Stimulated activated CD8-positive, alpha-beta memory T cell treated with anti-CD3 and anti-CD28 coated beads, Interleukin-4, amount 100 ng/mL, for 48 hours (primary cell): ENCODE measurements at regions not wholly inside any gene's neighbourhood (a gene's known extent, or its start where the extent isn't known, plus 50 kb on each side); places are given as distances from the start of the nearest gene placed in this dataset.

Experiments
- DNase-seq: peaks from one replicate; pipeline ENCODE4 v3.0.0-alpha.2; 2020

DNA sequence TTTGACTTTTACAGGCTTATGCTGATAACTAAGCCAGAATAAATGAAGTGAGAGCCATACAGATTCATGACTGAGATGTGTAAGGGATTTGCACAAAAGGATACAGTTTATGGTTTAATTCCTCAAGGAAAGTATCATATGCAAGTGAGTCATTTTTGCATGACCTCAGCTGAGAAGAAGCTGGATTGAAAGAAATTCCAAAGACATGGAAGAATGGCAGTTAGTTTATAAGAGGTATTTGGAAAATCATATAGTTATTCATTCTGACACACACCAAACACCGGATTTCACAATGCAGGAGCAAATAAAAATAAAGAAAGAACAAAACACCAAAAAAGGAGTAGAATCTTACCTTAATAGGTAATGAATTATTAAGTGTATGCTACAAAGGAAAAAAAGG lies 83.2 kb upstream of the RND3 start:
- DNase-seq: no peak

DNA sequence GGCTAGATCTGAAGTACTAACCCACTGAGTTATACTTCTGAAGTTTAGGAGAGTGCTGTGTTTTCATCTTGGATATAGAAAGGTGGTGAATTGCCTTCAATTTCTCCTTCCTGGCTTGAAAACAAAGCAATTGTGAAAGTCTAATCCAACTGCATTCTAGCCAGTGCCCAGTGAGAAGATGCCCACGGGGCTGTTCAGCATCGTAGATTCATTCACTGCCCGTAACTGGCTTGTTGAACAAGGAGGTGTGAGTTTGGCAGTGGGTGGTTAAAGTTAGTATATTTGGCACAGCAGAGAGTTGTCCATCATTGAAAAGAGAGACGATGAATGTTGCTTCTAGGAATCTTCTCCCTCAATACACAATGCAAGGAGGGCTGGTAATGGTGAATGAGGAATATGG lies 82.3 kb upstream of the RND3 start:
- DNase-seq: no peak

DNA sequence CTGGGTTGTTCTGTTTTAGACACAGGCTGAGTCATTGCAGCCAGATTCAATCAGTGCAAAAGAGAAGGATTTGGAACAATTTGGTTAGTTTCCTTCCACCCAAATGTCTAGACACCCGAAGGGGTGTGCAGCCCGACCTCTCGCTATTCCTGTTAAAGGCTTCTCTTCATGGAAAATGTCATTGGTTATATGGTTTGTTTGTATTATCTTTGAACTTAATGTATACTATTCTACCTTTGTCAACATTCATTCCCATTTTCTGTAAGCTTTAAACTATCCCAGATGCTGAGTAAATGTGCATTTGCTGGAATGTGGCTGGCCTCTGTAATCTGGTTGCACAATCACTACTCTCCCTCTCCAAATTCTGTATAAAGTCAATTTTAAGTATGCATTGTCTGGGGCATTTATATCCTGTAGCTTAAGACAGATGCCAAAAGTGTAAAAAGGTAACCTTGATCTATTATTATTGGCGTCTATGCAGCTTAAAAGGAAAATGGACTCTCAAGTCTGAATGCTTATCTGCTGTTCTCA lies 80.4 kb upstream of the RND3 start:
- no peak for DNase-seq

DNA sequence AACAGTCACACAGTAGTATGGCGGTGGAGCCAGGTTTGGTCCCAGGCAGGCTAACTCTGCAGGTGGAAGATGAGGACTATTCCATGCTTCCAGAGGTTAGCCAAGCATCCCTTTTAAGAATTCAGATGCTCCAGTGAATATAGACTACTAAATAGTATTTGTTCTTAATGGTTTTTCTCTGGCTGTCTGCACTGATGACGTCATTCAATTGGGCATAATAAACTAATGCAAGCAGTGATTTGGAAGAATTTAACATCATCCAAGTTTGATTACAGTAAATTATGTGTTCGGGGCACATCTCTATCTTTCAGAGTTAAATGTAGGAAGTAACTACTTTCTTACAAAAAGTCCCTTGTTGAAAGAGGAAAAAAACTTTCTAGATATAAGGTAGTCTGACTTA lies 78.8 kb upstream of the RND3 start:
- DNase-seq: no peak

DNA sequence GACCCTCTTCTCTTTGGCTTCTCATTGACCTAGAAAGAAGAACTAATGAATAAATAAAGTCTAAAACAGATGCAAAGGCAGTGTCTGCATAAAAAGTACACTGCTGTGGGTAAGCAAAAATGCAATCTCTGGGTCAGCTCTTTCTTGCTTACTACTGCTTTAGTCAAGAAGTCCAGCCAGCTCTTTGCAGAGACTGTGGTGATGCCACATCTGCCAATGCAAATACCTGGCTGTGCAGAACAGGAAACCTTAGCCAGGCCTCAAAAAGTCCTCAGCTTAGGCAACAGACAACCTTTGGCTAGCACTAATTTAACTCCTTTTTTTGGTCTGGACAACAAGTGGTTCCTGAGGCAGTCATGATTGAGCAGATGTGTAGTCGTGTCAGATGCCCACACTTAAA lies 73.6 kb upstream of the RND3 start:
- DNase-seq: no peak

DNA sequence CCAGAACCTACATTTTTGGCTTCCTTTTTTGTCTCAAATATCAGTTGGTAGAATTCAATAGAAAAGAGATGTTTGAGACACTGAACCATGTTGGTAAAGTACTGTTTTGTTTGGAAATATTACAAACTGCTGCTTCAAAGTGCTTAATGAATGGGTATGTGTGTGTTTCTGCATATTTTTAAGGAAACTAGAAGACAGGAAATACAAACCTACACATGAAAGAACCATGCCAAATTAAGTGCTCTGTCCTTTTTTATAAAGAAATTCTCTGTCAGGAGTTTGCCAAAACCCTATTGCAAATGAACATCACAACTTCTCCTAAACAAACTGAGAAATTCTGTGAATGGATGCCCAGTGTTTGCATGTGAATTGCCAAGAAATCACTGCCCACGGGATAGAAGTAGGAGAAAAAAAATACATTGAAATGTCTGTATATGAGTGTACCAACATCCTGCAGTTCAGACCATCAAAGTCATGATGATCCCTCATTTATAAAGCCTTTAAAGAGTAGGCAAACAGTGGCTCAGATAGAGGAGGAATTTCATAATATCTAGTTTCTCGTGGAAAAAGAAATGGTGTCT lies 69.6 kb upstream of the RND3 start:
- DNase-seq: no peak

DNA sequence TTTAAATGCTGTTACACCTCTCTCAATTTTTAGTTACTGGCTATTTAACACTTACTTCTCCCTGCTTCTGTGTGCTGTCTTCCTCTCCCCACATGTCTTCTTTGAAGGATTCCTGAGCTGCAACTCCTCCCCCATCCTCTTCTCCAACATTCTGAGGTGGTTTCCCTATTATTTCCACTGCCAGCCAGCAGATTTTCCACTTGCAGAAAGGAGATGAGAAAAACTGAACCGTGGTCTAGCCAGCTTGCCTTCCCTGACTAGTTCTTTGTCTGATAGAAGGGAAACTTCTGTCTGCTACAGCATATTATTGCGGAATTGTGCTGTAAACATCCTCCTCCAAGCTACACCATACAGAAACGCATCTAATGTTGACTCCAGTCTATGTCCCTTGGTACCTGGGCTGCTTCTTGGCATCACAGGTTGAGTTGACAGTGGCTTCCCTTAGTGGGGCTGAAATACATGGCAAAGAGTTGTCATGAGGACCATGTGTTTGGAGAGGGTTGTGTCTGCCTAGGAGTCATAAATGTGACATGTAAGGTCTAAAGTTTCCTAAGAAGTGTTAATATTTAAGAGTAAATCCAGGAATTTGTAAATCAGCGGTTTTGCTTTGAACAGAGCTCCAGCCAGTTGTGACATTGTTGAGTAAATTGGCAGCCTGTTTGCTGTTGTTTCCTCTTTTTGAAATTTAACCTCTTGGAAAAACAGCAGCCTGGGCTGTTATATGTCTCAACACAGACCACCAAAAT lies 68.3 kb upstream of the RND3 start:
- no peak for DNase-seq

DNA sequence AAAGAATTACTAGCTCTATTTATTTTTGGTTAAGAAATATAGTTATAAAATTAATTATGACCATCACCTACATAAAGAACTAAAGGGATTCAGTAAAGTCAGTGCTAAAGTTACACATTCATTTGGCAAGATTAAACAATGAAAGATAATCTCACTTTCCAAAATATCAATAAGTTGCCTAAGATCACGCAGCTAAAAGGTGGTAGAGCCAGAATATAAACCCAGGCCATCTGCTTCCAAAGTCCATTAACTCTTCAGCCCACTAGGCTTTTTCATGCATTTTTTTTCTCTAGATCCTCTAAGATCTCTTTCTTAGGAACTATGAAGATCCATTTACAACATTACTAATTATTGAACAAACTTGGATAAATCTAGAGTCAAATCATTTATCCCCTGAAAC lies 66.6 kb upstream of the RND3 start:
- DNase-seq: no peak

DNA sequence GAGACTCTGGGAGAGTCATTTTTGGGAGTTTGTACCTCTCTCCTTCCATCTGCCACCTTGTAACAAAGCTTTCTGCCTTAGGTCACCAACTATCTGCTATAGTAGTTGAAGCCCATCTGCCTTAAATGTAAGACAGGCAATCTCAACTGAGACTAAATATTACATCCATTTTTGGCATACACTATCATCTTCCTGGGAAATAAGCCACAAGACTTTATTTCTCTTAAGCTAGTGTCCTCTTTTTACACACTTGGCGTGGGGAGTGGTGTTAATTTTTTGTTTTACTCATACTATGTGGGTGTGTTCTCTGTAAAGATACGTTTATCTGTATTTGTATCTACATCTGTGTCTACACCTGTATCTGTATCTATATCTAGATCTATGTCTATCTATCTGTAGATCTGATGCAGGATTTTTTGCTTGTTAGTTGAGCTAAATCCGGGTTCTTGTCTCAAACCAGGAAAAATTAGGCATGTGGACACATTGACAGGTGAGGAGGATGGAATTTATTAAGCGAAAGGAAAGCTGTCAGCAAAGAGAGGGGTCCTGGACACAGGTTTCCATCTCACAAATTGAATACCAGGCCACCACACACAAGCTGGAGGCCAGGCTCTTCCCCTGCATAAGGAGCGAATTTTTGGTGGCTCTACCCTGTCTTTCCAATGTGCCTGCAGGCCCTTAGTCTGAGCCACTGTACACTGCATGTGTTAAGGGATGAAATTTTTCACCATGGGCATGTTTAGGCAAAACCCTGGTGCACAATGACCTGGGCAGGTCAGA lies 64.8 kb upstream of the RND3 start:
- no peak for DNase-seq

DNA sequence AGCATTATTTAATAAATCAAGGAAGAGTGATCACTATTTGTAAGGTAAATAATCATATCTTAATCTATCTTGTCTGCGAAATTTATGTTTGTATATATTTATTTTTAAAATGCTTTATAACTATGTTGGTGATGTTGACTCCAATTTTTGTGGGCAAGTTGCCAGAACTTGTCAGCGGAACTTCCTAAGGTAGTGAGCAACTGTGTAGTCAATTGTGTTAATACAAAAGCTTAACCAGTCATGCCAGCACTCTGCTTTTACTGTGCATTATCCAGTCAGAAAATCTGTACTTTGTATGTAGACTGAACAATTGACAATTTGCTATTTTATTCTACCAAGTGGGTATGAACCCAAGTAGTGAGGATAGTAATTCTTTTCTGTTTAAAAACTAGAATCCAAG lies 61.9 kb upstream of the RND3 start:
- DNase-seq: no peak

DNA sequence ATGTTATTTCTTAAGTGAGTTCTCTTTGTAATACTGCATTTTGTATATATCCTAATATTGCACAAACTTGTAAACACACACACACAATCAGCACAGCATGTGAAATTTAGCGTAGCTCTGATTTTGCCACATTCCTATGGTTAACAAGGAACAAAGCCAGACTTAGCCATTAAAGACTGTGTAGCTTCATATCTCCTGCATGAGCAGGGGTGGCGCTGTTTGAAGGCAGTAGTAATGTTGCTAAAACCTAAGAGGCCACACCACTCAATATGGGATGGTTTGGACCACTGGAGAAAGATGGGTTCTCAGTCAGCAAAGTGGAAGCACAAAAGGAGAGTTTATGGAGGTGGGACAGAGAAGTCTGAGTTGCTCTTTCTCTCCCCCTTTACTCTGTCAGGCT lies 61.1 kb upstream of the RND3 start:
- DNase-seq: no peak

DNA sequence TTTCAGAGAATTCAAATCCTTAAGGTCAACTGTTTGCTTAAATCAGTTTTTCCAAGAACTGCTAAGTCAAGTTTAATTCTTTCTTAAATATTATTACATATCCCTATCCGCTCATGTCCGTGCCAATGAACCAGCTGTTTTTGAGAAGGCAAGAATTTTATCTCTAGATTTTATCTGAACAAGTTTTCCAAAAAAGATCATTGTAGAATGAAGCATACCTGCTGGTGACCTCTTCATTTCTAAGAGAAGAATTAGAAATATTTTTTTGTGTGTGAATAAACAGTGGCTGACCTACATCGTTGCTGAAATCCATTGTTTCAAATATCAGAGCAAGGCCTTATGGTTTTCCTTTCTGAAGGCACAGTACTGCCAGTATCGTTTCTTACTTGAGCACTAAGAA lies 58.4 kb upstream of the RND3 start:
- no peak for DNase-seq

DNA sequence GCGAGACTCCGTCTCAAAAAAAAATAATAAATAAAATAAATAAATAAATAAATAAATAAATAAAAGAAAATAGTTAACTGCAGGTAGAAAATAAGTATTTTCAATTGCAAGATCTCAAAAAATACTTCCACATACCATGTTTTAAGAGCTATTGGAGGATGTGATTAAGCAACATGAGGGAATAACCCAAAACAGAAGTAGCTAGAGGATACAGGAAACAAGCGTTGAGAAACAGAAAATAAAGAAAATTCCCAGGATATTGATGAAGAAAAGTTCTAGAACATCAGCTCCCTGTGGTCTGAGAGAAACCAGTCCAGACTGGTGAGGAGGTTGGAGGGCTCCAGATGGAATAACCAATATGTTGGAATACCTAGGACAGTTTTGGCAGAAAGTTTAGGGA lies 57.3 kb upstream of the RND3 start:
- DNase-seq: no peak

DNA sequence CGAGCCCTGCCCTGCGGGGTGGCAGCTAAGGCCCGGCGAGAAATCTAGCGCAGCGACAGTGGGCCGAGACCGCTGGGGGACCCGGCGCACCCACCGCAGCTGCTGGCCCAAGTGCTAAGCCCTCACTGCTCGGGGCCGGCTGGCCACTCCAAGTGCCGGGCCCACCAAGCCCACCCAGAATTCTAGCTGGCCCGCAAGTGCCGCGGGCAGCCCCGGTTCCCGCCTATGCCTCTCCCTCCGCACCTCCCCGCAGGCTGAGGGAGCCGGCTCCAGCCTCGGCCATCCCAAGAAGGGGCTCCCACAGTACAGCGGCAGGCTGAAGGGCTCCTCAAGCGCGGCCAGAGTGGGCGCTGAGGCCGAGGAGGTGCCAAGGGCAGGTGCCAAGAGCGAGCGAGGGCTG lies 55.2 kb upstream of the RND3 start:
- DNase-seq: no peak

DNA sequence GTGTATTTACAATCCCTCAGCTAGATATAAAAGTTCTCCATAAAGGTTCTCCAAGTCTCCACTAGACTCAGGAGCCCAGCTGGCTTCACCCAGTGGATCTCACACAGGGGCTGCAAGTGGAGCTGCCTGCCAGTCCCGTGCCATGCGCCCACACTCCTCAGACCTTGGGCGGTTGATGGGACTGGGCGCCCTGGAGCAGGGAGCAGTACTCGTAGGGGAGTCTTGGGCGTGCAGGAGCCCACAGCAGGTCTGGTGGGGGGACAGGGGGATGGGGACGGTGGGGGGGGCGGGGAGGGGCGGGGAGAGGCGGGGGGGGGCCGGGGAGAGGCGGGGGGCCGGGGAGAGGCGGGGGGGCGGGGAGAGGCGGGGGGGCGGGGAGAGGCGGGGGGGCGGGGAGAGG lies 54.7 kb upstream of the RND3 start:
- DNase-seq: no peak

DNA sequence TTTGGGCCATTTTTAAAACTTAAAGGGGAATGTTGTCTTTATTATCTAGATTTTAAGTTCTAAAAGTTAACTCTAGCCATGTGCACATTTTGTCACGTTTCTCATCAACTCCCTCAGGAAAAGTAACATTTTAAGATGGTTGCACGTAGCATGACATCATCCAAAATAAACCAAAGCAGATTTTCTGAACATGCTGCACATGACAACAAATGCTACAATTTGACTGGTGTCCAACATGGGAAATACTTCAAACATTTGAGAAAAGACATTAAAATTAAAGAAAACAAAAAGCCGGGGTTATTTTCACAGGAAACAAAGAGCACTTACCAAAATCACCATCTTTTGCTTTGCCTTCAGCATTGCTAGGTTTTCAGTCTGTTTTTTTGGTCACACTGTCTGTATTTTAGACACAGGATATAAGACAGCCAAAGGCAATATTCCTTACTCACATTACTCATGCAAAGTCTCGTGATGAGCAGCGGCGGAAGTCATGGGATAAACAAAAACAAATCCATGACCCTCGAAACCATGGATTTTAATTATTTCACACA lies 51.3 kb upstream of the RND3 start:
- no peak for DNase-seq
